Smooth muscle cell (in vitro differentiated cells): ENCODE measurements at regions not wholly inside any gene's neighbourhood (a gene's known extent, or its start where the extent isn't known, plus 50 kb on each side); places are given as distances from the start of the nearest gene placed in this dataset.

Experiments
- DNase-seq: peaks from one replicate; lab custom pipeline; 2025; ENCODE audit not compliant: unreplicated experiment; lab: John Stamatoyannopoulos, UW
- H2AFZ ChIP-seq: fragments of 200-600 bp; sonication (generic); 2 replicates; pipeline ENCODE4 v1.6.0; 2016; ENCODE audit warnings: antibody characterized with exemption, low read depth, mild to moderate bottlenecking
- H3F3A ChIP-seq: fragments of 200-600 bp; sonication (generic); 2 replicates; pipeline ENCODE4 v1.6.0; 2017; ENCODE audit warnings: antibody characterized with exemption, low read depth
- H3K27ac ChIP-seq: fragments of 200-600 bp; sonication (generic); 2 replicates; pipeline ENCODE4 v1.5.1; 2016; ENCODE audit warnings: low read depth, mild to moderate bottlenecking
- H3K27me3 ChIP-seq: fragments of 200-600 bp; sonication (generic); 2 replicates; pipeline ENCODE4 v1.6.1; 2016; ENCODE audit warnings: low read depth, mild to moderate bottlenecking
- H3K36me3 ChIP-seq: fragments of 200-600 bp; sonication (generic); 2 replicates; pipeline ENCODE4 v1.5.1; 2016; ENCODE audit warnings: low read depth
- H3K4me1 ChIP-seq: fragments of 200-600 bp; sonication (generic); 2 replicates; pipeline ENCODE4 v1.5.1; 2016; ENCODE audit warnings: low read depth
- H3K4me2 ChIP-seq: fragments of 200-600 bp; sonication (generic); 2 replicates; pipeline ENCODE4 v1.6.0; 2016; ENCODE audit warnings: mild to moderate bottlenecking
- H3K4me3 ChIP-seq: fragments of 200-600 bp; sonication (generic); 2 replicates; pipeline ENCODE4 v1.5.1; 2016; ENCODE audit warnings: mild to moderate bottlenecking
- H3K79me2 ChIP-seq: fragments of 200-600 bp; sonication (generic); 2 replicates; pipeline ENCODE4 v1.6.0; 2016; ENCODE audit warnings: low read depth, mild to moderate bottlenecking
- H3K9ac ChIP-seq: fragments of 200-600 bp; sonication (generic); 2 replicates; pipeline ENCODE4 v1.6.0; 2016; ENCODE audit warnings: low read depth
- H3K9me3 ChIP-seq: fragments of 200-600 bp; sonication (generic); replicated peaks from 2 replicates; pipeline ENCODE4 v1.5.1; 2016; ENCODE audit warnings: low read depth
- H4K20me1 ChIP-seq: fragments of 200-600 bp; sonication (generic); 2 replicates; pipeline ENCODE4 v1.6.0; 2016; ENCODE audit warnings: low read depth
- WGBS: methylation state at CpG from one replicate; pipeline ENCODE4 v1.1.7; 2016; ENCODE audit warnings: low lambda C conversion rate; 5-methylcytosine and 5-hydroxymethylcytosine counted together
- TF ChIP-seq, protein P1 (sequence below): fragments of 200-600 bp; sonication (generic); IDR thresholded peaks from 2 replicates; pipeline ENCODE4 v1.5.1; 2017; ENCODE audit warnings: borderline replicate concordance, mild to moderate bottlenecking, antibody characterized with exemption; ENCODE audit not compliant: insufficient read depth, poor library complexity, severe bottlenecking

DNA sequence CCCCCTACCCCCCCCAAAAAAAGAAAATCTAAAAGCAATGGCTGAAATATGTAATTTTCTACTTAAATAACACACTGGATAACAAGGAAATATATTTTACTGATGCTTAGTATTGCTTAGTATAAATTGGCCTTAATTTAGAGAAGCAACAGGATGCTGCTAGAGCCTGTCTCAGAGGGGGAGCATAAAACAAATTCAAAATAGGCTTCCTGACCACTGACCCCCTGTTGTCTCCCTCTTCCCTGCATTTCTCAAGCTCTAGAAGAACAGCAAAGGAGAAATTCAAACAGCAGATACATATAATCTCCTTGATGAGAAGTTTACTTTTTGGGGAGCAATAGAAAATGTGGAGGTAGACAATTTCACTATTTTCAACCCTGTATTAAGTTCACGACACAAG lies 631.1 kb upstream of the GJE1 start:
- Histone ChIP-seq H3K9me3 (no peaks in the 10 kb centered on the region), H3F3A (no peaks in the 10 kb centered on the region), H3K79me2 (no peaks in the 10 kb centered on the region), H3K4me2 (no peak overlapping the region), H3K27me3 (no peaks in the 10 kb centered on the region), H3K36me3 (no peaks in the 10 kb centered on the region), H3K4me1 (no peaks in the 10 kb centered on the region), H3K27ac (no peak overlapping the region), H3K4me3 (no peak overlapping the region), H3K9ac (no peak overlapping the region), H2AFZ (no peak overlapping the region), H4K20me1 (no peaks in the 10 kb centered on the region)
- DNase-seq, result no peak
- TF ChIP-seq, protein P1, sequence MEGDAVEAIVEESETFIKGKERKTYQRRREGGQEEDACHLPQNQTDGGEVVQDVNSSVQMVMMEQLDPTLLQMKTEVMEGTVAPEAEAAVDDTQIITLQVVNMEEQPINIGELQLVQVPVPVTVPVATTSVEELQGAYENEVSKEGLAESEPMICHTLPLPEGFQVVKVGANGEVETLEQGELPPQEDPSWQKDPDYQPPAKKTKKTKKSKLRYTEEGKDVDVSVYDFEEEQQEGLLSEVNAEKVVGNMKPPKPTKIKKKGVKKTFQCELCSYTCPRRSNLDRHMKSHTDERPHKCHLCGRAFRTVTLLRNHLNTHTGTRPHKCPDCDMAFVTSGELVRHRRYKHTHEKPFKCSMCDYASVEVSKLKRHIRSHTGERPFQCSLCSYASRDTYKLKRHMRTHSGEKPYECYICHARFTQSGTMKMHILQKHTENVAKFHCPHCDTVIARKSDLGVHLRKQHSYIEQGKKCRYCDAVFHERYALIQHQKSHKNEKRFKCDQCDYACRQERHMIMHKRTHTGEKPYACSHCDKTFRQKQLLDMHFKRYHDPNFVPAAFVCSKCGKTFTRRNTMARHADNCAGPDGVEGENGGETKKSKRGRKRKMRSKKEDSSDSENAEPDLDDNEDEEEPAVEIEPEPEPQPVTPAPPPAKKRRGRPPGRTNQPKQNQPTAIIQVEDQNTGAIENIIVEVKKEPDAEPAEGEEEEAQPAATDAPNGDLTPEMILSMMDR, result no peak
- WGBS, result 95% methylated on average over 1 of the region's 1 CpG

DNA sequence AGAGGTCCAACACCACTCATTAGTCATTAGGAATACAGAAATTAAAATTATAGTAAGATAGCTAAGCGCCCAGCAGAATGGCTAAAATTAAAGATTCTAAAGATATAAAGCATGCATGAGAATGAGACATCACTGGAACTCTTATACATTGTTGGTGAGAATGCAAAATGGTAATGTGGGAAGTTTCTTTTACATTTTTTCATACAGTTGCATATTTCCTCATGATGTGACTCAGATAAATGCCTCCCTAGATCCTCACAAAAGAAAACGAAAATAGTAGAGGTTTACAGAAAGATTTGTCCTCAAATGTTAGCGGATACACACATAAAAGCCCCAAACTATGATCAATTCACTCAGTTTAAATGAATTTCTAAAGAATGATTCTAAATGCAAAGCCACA lies 633.7 kb upstream of the GJE1 start:
- Histone ChIP-seq H3K4me3 (no peak overlapping the region), H4K20me1 (no peaks in the 10 kb centered on the region), H3F3A (no peaks in the 10 kb centered on the region), H3K27me3 (no peaks in the 10 kb centered on the region), H3K36me3 (no peaks in the 10 kb centered on the region), H3K79me2 (no peaks in the 10 kb centered on the region), H3K9me3 (no peaks in the 10 kb centered on the region), H3K4me2 (no peak overlapping the region), H2AFZ (no peak overlapping the region), H3K4me1 (no peaks in the 10 kb centered on the region), H3K9ac (no peak overlapping the region), H3K27ac (no peak overlapping the region)
- TF ChIP-seq, protein P1, result no peak
- DNase-seq, result no peak
- 91% methylated on average over 3 of the region's 3 CpGs for WGBS

DNA sequence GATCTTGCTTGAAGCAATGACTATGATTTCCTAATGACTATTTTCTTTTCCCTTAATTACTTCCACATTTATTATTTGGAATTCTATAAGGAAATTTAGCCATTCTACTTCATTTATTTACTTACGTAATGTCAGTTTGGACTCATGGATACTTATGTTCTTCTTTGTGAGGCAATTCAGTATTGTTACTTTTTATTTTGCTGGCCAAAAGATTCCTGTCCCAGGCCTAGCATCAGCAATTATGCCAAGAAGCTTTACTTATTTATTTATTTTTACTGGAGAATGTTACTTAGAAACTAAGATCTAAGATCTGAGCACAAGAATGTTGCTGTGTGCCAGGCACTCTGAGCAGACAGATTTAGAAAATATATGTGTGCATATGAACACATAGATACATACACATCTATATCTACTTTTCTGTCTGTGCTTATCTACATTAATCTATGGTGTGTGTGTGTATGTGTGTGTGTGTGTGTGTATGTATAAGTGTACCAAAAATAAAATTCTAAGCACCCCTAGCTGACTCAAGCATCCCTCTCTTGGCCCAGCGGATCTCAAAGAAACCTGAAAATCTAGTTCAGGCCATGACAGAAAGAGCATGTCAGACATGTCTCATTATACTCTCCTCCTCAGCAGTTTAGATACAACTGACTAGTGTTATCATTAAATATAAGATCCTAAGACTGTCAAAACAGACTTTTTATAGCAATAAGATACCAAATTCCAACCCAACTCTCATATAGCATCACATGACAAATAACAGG lies 640.0 kb upstream of the GJE1 start:
- Histone ChIP-seq H3K4me3 (no peak overlapping the region), H3K4me1 (no peaks in the 10 kb centered on the region), H3K9ac (no peak overlapping the region), H3K9me3 (no peaks in the 10 kb centered on the region), H3K27me3 (no peaks in the 10 kb centered on the region), H3K36me3 (no peaks in the 10 kb centered on the region), H3K79me2 (no peaks in the 10 kb centered on the region), H3F3A (no peaks in the 10 kb centered on the region), H2AFZ (no peak overlapping the region), H3K27ac (no peak overlapping the region), H4K20me1 (no peaks in the 10 kb centered on the region), H3K4me2 (no peak overlapping the region)
- WGBS, result 93% methylated on average over 2 of the region's 2 CpGs
- TF ChIP-seq, protein P1, result no peak
- DNase-seq, result no peak

DNA sequence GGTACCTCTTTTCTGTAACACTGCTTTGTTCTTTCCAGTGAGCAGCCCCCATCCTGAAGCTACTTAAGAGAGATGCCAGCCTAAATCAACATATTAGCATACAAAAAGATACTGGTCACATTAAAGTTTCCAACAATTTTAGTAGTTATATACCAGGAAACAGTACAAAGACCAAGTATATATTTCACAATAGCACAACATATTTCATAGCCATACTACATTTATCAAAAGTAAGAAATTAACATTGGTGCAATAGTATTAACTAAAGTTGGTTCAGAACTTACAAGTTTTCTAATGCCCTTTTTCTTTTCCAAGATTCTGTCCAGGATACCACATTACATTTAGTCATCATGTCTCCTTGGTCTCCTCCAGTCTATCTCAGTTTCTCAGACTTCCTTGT lies 641.0 kb upstream of the GJE1 start:
- H3K27ac ChIP-seq, result no peak overlapping the region
- no peak overlapping the region for H3K4me3 ChIP-seq
- no peaks in the 10 kb centered on the region for H3K27me3 ChIP-seq
- DNase-seq, result no peak
- no peaks in the 10 kb centered on the region for H3F3A ChIP-seq
- TF ChIP-seq, protein P1, result no peak
- H3K9ac ChIP-seq, result no peak overlapping the region
- H3K9me3 ChIP-seq, result no peaks in the 10 kb centered on the region
- no peaks in the 10 kb centered on the region for H3K36me3 ChIP-seq
- H3K79me2 ChIP-seq, result no peaks in the 10 kb centered on the region
- no peaks in the 10 kb centered on the region for H4K20me1 ChIP-seq
- no peak overlapping the region for H2AFZ ChIP-seq
- no peaks in the 10 kb centered on the region for H3K4me1 ChIP-seq
- no peak overlapping the region for H3K4me2 ChIP-seq
